Adipocyte (in vitro differentiated cells): ENCODE measurements at regions not wholly inside any gene's neighbourhood (a gene's known extent, or its start where the extent isn't known, plus 50 kb on each side); places are given as distances from the start of the nearest gene placed in this dataset.
A peak's percentile ranks its signal among the peaks of the same experiment; 100 is the strongest.

Experiments
- DNase-seq: peaks from one replicate; pipeline ENCODE4 v3.0.0-alpha.2; 2015; ENCODE audit warnings: low read depth
- H3K27me3 ChIP-seq: replicated peaks from 2 replicates; pipeline ENCODE4 v1.7.0; 2013; ENCODE audit warnings: mild to moderate bottlenecking, low read length, moderate library complexity; ENCODE audit not compliant: control insufficient read depth, insufficient read depth
- H3K36me3 ChIP-seq: 2 replicates; pipeline ENCODE4 v1.7.0; 2013; ENCODE audit warnings: low read length, mild to moderate bottlenecking, moderate library complexity; ENCODE audit not compliant: control insufficient read depth, insufficient read depth, severe bottlenecking
- H3K4me1 ChIP-seq: 2 replicates; pipeline ENCODE4 v1.7.0; 2013; ENCODE audit warnings: mild to moderate bottlenecking, low read length, moderate library complexity; ENCODE audit not compliant: control insufficient read depth, insufficient read depth
- H3K4me3 ChIP-seq: 2 replicates; pipeline ENCODE4 v1.7.0; 2013; ENCODE audit warnings: mild to moderate bottlenecking, low read length, moderate library complexity
- H3K9ac ChIP-seq: 2 replicates; pipeline ENCODE4 v1.7.0; 2013; ENCODE audit warnings: mild to moderate bottlenecking, low read length, moderate library complexity
- H3K9me3 ChIP-seq: 2 replicates; pipeline ENCODE4 v1.7.0; 2013; ENCODE audit warnings: mild to moderate bottlenecking, low read length, moderate library complexity; ENCODE audit not compliant: control insufficient read depth

DNA sequence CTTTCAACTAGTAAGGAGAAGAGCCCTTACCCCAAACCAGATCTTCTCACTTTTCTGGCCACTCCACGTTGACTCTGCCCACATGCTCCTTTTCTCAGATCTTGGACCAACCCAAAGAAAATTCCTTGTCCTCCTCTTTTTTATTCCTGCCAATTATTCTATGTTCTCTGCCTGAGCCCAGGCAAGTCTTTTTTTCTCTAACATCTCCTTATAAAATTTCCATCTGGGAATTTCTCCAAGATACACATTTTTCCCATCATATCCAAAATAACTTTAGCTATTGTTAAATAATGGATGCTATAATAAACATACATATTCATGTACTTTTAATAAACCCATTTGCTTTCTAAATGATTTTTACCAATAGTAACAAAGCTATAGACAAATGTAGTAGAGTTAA lies 726.0 kb upstream of the ZNF385D start:
- H3K36me3 ChIP-seq, result no peaks in the 10 kb centered on the region
- H3K4me1 ChIP-seq, result peaks cover 8% of the 10 kb centered on the region
- no peak for DNase-seq
- no peaks in the 10 kb centered on the region for H3K9me3 ChIP-seq
- H3K27me3 ChIP-seq, result no peaks in the 10 kb centered on the region
- no peak overlapping the region for H3K9ac ChIP-seq
- no peak overlapping the region for H3K4me3 ChIP-seq

DNA sequence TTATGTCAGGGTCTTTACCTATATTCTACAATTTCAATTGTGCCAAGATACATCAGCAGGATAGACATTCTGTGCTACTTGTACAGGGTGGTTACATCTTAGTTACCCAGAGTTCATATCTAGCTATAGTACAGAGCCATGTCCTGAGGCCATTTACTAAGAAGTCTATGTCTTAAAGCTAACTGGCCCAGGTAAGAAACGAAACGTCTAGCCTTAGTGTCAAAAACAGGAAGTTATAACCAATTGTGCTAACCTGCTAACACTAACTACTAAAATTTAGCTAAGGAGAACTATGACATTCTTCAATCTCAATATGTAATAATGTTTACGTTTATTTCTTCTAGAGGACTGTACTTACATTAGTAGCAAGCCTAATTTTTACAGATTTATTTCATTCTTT lies 717.2 kb upstream of the UBE2E2 start:
- Histone ChIP-seq H3K4me1 (peaks cover 1% of the 10 kb centered on the region), H3K9me3 (no peaks in the 10 kb centered on the region), H3K9ac (no peak overlapping the region), H3K4me3 (no peak overlapping the region), H3K27me3 (no peaks in the 10 kb centered on the region), H3K36me3 (no peaks in the 10 kb centered on the region)
- DNase-seq, result no peak

GRCh38 chr3:22490747-22491146 lies 712.4 kb upstream of the UBE2E2 start:
- Histone ChIP-seq H3K9ac (no peak overlapping the region), H3K4me1 (peaks cover 7% of the 10 kb centered on the region), H3K9me3 (no peaks in the 10 kb centered on the region), H3K36me3 (no peaks in the 10 kb centered on the region), H3K27me3 (no peaks in the 10 kb centered on the region), H3K4me3 (peak overlapping the region; percentile 17)
- no peak for DNase-seq

DNA sequence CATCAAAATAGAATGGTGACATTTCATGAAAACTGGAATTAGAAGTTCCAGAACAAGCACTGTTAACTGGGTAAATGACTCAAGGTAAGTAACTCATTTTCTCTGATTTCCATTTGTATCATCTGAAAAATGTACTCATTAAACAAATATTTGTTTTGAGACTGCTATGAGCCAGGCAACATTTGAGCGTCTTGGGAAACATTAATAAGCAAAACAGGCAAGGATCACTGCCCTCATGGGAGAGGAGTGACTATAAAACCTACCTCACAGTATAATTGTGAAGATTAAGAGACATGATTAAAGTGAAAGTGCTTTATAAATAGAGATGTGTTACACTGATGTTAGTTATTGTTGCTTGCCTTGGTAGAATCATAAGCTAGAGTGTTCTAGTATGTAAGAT lies 711.8 kb upstream of the UBE2E2 start:
- no peaks in the 10 kb centered on the region for H3K36me3 ChIP-seq
- no peaks in the 10 kb centered on the region for H3K9me3 ChIP-seq
- no peaks in the 10 kb centered on the region for H3K27me3 ChIP-seq
- H3K4me3 ChIP-seq, result peak overlapping the region; percentile 17
- no peak overlapping the region for H3K9ac ChIP-seq
- H3K4me1 ChIP-seq, result peaks cover 7% of the 10 kb centered on the region
- no peak for DNase-seq

GRCh38 chr3:22492342-22492741 lies 710.8 kb upstream of the UBE2E2 start:
- H3K4me1 ChIP-seq, result peaks cover 7% of the 10 kb centered on the region
- no peak overlapping the region for H3K9ac ChIP-seq
- no peaks in the 10 kb centered on the region for H3K27me3 ChIP-seq
- no peak overlapping the region for H3K4me3 ChIP-seq
- H3K9me3 ChIP-seq, result no peaks in the 10 kb centered on the region
- no peak for DNase-seq
- no peaks in the 10 kb centered on the region for H3K36me3 ChIP-seq

DNA sequence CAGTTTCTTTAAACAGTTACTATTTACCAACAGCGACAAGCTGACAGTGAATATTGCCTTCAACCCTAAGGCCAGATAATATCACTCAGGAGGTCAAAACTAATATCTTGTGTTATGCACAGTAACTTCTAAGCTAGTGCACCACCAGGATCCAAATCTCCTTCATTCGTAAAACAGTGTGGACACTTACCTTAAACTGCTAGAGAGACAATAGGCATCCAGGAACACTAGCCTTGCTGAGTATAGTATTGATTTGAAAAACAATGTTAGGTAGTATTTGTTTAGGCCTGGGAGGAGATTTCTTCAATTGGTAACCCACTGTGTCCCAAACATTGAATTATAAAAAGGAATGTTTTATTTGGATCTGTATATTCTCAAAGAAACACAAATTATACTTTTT lies 707.9 kb upstream of the UBE2E2 start:
- no peak for DNase-seq
- no peak overlapping the region for H3K9ac ChIP-seq
- no peaks in the 10 kb centered on the region for H3K27me3 ChIP-seq
- no peaks in the 10 kb centered on the region for H3K36me3 ChIP-seq
- no peaks in the 10 kb centered on the region for H3K9me3 ChIP-seq
- no peak overlapping the region for H3K4me3 ChIP-seq
- peaks cover 7% of the 10 kb centered on the region for H3K4me1 ChIP-seq

GRCh38 chr3:22495791-22496190 lies 707.3 kb upstream of the UBE2E2 start:
- H3K9ac ChIP-seq, result no peak overlapping the region
- H3K27me3 ChIP-seq, result no peaks in the 10 kb centered on the region
- H3K4me3 ChIP-seq, result no peak overlapping the region
- no peak for DNase-seq
- H3K9me3 ChIP-seq, result no peaks in the 10 kb centered on the region
- H3K4me1 ChIP-seq, result peaks cover 7% of the 10 kb centered on the region
- H3K36me3 ChIP-seq, result no peaks in the 10 kb centered on the region

- no peaks in the 10 kb centered on the region for H3K27me3 ChIP-seq
These were observed 706.5 kb upstream of the UBE2E2 start for GRCh38 chr3:22496641-22497040.

DNA sequence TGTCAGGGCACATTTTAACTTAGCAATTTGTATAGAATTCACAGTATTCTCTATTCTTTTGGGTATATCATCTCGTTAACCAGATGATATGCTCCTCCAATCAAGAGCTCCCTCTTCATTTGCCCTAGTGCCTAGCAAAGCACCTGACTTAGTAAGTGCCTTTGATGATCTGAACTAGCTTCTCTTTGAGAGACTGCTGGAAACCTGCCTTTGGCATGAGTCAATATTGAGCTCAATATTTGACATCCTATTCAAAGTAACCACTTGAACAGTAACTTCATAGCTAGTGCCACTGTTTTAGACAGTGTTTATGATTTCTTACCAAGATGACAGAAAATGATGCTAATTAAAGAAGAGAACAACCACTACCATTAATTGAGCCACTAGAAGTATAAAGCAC lies 696.3 kb upstream of the UBE2E2 start:
- Histone ChIP-seq H3K36me3 (no peaks in the 10 kb centered on the region), H3K27me3 (no peaks in the 10 kb centered on the region), H3K4me1 (peaks cover 8% of the 10 kb centered on the region), H3K4me3 (no peak overlapping the region), H3K9ac (no peak overlapping the region), H3K9me3 (no peaks in the 10 kb centered on the region)
- no peak for DNase-seq

More at GRCh38 chr3:22496641-22497040, 706.5 kb upstream of the UBE2E2 start:
- DNase-seq, result no peak
- Histone ChIP-seq H3K4me1 (no peaks in the 10 kb centered on the region), H3K36me3 (no peaks in the 10 kb centered on the region), H3K4me3 (no peak overlapping the region), H3K9ac (no peak overlapping the region), H3K9me3 (no peaks in the 10 kb centered on the region)

DNA sequence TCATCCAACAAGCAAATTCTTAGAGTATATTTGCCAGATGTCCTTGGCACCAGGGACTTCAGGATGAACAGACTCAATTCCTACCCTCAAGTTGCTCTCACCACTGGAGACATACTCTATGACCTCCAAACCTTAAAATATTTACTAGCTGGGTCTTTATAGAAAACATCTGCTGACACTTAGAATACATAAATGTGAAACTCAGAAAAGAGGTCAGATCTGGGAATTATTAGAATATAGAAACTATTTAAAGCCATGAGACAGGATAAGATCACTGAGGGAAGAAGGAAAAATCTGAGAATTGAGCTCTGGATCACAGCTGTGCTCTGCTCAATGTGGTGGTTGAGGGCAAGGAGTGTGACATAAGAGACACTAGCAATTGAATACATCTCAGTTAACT lies 695.4 kb upstream of the UBE2E2 start:
- Histone ChIP-seq H3K9ac (no peak overlapping the region), H3K36me3 (no peaks in the 10 kb centered on the region), H3K27me3 (no peaks in the 10 kb centered on the region), H3K9me3 (no peaks in the 10 kb centered on the region), H3K4me1 (peaks cover 8% of the 10 kb centered on the region), H3K4me3 (no peak overlapping the region)
- no peak for DNase-seq

GRCh38 chr3:22523925-22524324 lies 679.2 kb upstream of the UBE2E2 start:
- Histone ChIP-seq H3K4me1 (no peaks in the 10 kb centered on the region), H3K9ac (no peak overlapping the region), H3K27me3 (no peaks in the 10 kb centered on the region), H3K9me3 (no peaks in the 10 kb centered on the region), H3K36me3 (no peaks in the 10 kb centered on the region), H3K4me3 (no peak overlapping the region)
- DNase-seq, result no peak

DNA sequence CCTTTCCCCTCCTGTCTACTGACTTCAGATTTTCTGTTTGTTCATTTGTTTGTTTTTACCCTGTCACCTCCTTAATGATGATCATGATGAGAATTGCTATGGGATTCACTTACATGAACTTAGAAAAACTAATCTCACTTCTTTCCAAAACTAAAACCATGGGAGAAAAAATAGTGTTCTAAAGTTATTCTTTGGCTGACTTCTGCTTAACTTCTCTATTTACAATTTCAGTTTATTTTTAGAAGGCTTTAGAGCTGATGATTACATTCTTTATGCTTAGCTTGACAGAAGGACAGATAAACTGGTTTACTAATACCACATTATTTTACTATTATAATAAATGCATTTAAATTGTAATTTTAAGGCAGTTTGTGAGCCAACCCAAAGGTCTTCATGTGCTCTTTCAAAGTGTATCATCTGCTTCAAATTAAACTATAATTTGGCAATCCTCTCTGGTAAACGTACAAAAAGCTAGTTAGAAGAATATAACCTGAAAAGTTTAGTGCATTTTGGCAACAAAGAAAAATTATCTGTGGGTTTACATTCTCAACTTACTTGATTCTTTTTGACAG lies 676.8 kb upstream of the UBE2E2 start:
- no peak for DNase-seq
- H3K9me3 ChIP-seq, result no peaks in the 10 kb centered on the region

More for the DNA sequence above, 676.8 kb upstream of the UBE2E2 start:
- Histone ChIP-seq H3K36me3 (no peaks in the 10 kb centered on the region), H3K4me3 (no peak overlapping the region), H3K27me3 (no peaks in the 10 kb centered on the region), H3K4me1 (no peaks in the 10 kb centered on the region), H3K9ac (no peak overlapping the region)
